Right lobe of liver (tissue), 6 donors: ENCODE measurements at regions not wholly inside any gene's neighbourhood (a gene's known extent, or its start where the extent isn't known, plus 50 kb on each side); places are given as distances from the start of the nearest gene placed in this dataset.
A peak's percentile ranks its signal among the peaks of the same experiment; 100 is the strongest.

Experiments
- ATAC-seq, 4 donors: fragments of 200-7000 bp; cut with Tn5 transposase; one replicate each; pipeline ENCODE4 v1.9.1; 2020; ENCODE audit warnings: mild to moderate bottlenecking in 4 of 4, moderate library complexity in 4 of 4
- DNase-seq, 3 donors: peaks; one replicate each; pipeline ENCODE4 v3.0.0-alpha.2; 2020
- H3K27ac ChIP-seq, 3 donors: fragments of 200-600 bp; one replicate each; pipeline ENCODE4 v1.8.0; 2022
- H3K27me3 ChIP-seq, 2 donors: fragments of 200-600 bp; one replicate each; pipeline ENCODE4 v1.8.0; 2022
- H3K36me3 ChIP-seq, 4 donors: fragments of 200-600 bp; sonication (generic) in 1 of 4; one replicate each; pipeline versions ENCODE4 v1.5.1 to v1.8.0; 2017 to 2022; ENCODE audit warnings: control low read depth in 1 of 4
- H3K4me1 ChIP-seq, 4 donors: fragments of 200-600 bp; sonication (generic) in 1 of 4; one replicate each; pipeline versions ENCODE4 v1.5.1 to v1.8.0; 2017 to 2022; ENCODE audit warnings: control low read depth in 1 of 4
- H3K4me3 ChIP-seq, 3 donors: fragments of 200-600 bp; one replicate each; pipeline ENCODE4 v1.8.0; 2022
- H3K9me3 ChIP-seq, 4 donors: fragments of 200-600 bp; sonication (generic) in 1 of 4; one replicate each; pipeline versions ENCODE4 v1.5.1 to v1.8.0; 2017 to 2022; ENCODE audit warnings: control low read depth in 1 of 4
- CTCF ChIP-seq, 4 donors: fragments of 200-600 bp in 3 of 4; fragments of 450-650 bp in 1 of 4; IDR thresholded peaks; one replicate each; pipeline versions ENCODE4 v1.5.1 to v1.8.0; 2016 to 2022; ENCODE audit warnings: antibody characterized with exemption in 4 of 4, mild to moderate bottlenecking in 2 of 4
- POLR2A ChIP-seq: fragments of 450-650 bp; IDR thresholded peaks from one replicate; pipeline ENCODE4 v1.6.1; 2017; ENCODE audit warnings: antibody characterized with exemption, mild to moderate bottlenecking
- WGBS: methylation state at CpG from one replicate; pipeline ENCODE4 v1.1.6; 2018; ENCODE audit warnings: low coverage, low lambda C conversion rate; ENCODE audit not compliant: insufficient coverage; ENCODE audit errors: missing lambda C conversion rate; 5-methylcytosine and 5-hydroxymethylcytosine counted together
- intact Hi-C, 2 donors: fragments of 100-400 bp; cut with DNase I; formaldehyde crosslinking; loops; one replicate each; pipeline versions ENCODE4 v1.11.2 to v1.14.1; 2022
- donor health status: DM: no; HTN: yes; CAD: no.
- donor health status: DM: no; HTN: no; CAD: no.
- donor health status: DM: no; HTN: no; CAD: no.
- donor health status: DM: no; HTN: yes; CAD: no.
- donor health status: DM: no; HTN: yes; CAD: no.

- H3K27me3 ChIP-seq: no peaks in the 10 kb centered on the region
- no peak for DNase-seq
- no peak for ATAC-seq
- WGBS: 39% methylated on average over 3 of the region's 3 CpGs
- no peaks in the 10 kb centered on the region for H3K4me1 ChIP-seq
- intact Hi-C loops: no loop called here
- no peaks in the 10 kb centered on the region for H3K36me3 ChIP-seq
- no peaks in the 10 kb centered on the region for H3K9me3 ChIP-seq
- H3K4me3 ChIP-seq: no peak overlapping the region
- TF ChIP-seq CTCF (IDR thresholded peaks at IDR 0.05) (peak; percentile 7 to 24 (median 13)), POLR2A (no peak)
- H3K27ac ChIP-seq: no peak overlapping the region
Observed at GRCh38 chr7:85829817-85830432, 643.1 kb upstream of the SEMA3D start.

GRCh38 chr7:85829176-85829575 is 642.3 kb upstream of the SEMA3D start:
- no peaks in the 10 kb centered on the region for H3K4me1 ChIP-seq
- H3K4me3 ChIP-seq: no peak overlapping the region
- ATAC-seq (no peak), DNase-seq (no peak)
- TF ChIP-seq CTCF (IDR thresholded peaks at IDR 0.05): no peak
- TF ChIP-seq POLR2A: no peak
- H3K9me3 ChIP-seq: no peaks in the 10 kb centered on the region
- intact Hi-C loops: no loop called here
- H3K27ac ChIP-seq: no peak overlapping the region
- WGBS: 79% methylated on average over 1 of the region's 1 CpG
- H3K36me3 ChIP-seq: no peaks in the 10 kb centered on the region
- H3K27me3 ChIP-seq: no peaks in the 10 kb centered on the region

- Histone ChIP-seq H3K4me1 (no peaks in the 10 kb centered on the region), H3K4me3 (no peak overlapping the region), H3K9me3 (no peaks in the 10 kb centered on the region), H3K27ac (no peak overlapping the region), H3K36me3 (no peaks in the 10 kb centered on the region), H3K27me3 (no peaks in the 10 kb centered on the region)
- intact Hi-C loops: no loop called here
- TF ChIP-seq CTCF (IDR thresholded peaks at IDR 0.05): no peak
- DNase-seq: no peak
- WGBS: 39% methylated on average over 2 of the region's 2 CpGs
- ATAC-seq: no peak
Observed at GRCh38 chr7:85828614-85829013, 641.8 kb upstream of the SEMA3D start.

GRCh38 chr7:85823396-85824080 is 636.7 kb upstream of the SEMA3D start:
- WGBS: 59% methylated on average over 7 of the region's 8 CpGs
- TF ChIP-seq CTCF (IDR thresholded peaks at IDR 0.05): no peak
- no peak for TF ChIP-seq POLR2A

More at GRCh38 chr7:85823396-85824080, 636.7 kb upstream of the SEMA3D start:
- intact Hi-C loops: no loop called here
- DNase-seq (no peak), ATAC-seq (no peak)
- Histone ChIP-seq H3K9me3 (no peaks in the 10 kb centered on the region), H3K27ac (no peak overlapping the region), H3K4me1 (no peaks in the 10 kb centered on the region), H3K4me3 (no peak overlapping the region), H3K36me3 (no peaks in the 10 kb centered on the region), H3K27me3 (no peaks in the 10 kb centered on the region)
